NCI-H2081 treated with DMSO at 0.1 percent for 48 hours (cell line): ENCODE measurements at regions not wholly inside any gene's neighbourhood (a gene's known extent, or its start where the extent isn't known, plus 50 kb on each side); places are given as distances from the start of the nearest gene placed in this dataset.
"Not testable (repeated sequence)": the region's sequence is repeated elsewhere in the genome, so short reads cannot be mapped to it uniquely, and the experiment has no call there.

Source experiments
- DNase-seq: peaks from one replicate; lab custom pipeline; 2025; lab: John Stamatoyannopoulos, UW

- no peak for DNase-seq
These were observed 106.7 kb downstream of the FAM174A start for GRCh38 chr5:100641833-100642232.

DNA sequence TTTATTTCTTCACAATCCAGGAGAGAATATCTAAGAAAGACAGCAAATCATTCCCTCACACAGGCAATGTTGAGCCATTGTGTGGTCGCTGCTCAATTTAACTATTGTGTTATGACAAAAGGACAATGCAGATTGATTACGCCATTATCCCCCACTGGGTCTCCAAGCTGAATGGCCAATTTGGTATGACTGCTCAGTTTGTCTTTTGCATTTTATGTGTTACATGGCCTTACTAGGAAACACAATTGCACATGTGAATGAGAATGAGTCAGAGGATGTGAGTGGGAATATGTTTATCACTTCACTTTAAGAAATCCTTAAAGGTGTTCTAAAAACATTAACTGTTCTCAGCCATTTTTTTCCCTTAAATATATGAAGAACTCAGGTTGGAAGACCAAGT, 108.3 kb downstream of the FAM174A start:
- no peak for DNase-seq

GRCh38 chr5:100644185-100644584, 109.0 kb downstream of the FAM174A start:
- no peak for DNase-seq

DNA sequence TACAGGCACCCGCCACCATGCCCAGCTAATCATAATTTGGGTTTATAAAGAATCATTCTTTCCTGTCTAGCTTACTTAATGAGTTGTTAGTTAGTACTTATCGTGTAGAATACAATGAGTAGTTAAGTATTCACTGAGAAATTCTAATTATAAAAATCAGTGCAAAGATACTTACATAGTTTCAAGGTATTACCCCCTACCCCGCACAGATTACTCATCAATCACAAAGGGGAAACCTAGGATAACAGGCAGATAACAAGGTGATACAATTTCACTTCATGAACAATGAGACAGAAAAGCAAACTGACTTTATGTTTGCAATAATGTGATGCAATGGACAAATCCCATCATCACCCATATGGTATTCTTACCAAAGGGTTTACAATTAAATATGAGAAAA, 109.6 kb downstream of the FAM174A start:
- no peak for DNase-seq

DNA sequence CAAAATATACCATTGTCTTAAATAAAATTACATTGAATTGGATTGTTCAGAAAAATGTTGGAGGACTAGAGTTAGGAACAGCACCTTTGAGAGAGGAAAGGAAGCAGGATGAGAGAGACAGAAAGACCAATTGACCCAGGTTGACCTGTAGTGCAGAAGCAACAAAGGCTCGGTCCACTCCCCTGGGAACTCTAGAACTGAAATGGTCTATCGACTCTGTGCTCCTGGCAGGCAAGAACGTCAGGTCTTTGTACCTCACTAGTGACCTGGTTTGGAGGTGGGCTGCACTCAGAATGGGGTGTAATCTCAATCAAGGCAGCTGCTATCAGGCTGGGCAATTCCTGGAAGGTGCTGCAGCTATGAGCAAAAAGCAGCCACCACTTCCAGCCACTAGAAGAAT, 110.8 kb downstream of the FAM174A start:
- DNase-seq: no peak

DNA sequence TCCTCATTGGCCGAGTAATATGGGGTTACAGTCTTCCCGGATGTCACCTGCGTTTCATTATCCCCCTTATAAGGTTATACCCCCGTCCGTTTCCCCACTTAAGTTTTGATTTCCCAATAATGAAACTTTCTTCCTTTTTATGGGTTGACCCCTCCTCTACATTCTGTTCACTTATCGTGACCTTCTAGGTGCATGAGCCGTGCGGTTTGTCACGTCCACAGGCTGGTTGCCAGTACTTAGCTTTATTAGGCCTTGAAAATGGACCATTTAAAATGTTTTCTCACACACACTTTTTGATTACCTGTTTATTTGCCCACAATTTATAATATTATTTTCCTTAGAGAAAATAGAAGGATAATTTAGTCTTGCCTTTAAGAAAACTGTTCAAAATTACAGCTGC, 111.5 kb downstream of the FAM174A start:
- DNase-seq: no peak

DNA sequence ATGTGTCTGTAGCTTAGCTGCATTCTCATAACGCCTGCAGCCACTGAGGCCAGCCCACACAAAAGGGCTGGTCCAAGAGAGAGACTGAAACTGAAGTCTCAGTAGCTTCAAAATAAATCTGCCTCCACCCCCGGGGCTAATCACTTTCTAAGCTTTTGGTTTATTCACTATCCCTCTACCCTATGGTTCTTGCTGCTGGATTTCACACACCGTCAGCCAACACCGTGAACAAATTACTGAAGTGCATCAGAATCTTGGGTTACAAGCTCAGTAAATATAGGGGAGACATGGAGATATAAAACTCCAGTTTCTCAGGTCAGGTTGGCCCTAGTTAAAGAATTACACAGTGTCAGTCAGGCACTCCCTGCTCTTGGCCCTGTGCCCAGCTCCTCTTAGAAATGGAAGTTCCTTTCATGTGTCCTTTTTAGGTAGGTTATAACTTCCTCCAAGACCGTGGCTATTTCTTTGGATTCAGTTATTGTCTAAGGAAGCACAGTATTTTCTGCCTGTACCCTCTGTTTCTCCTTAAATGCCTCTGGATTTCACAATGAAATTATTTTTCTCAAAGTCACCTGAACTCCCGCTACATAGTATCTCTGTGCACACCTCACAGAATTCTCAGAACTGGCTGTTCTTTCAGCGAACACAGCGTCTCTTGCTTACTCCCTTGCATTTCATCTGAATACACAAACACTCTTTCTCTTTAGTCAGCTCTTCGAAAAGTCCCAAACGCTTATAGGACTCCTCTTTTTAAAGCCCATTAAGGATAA, 112.5 kb downstream of the FAM174A start:
- no peak for DNase-seq

DNA sequence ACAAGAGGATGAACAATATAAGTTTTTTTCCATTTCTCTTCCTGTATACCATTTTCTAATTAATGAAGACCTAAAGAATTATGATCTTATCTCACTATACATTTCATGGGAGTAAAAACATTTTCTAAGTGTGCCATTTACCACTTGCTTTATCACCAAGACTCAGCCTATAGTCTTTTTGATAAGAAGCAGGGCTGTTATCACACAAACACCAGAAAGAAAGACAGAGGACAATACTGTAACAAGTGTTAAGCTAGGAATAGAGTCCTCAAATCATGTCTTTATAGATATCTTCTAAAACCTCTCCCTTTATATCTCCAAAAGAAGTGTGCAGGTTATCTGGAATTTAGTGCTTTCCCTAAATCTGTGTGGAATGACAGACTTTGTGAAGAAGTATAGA, 119.7 kb downstream of the FAM174A start:
- DNase-seq: no peak

DNA sequence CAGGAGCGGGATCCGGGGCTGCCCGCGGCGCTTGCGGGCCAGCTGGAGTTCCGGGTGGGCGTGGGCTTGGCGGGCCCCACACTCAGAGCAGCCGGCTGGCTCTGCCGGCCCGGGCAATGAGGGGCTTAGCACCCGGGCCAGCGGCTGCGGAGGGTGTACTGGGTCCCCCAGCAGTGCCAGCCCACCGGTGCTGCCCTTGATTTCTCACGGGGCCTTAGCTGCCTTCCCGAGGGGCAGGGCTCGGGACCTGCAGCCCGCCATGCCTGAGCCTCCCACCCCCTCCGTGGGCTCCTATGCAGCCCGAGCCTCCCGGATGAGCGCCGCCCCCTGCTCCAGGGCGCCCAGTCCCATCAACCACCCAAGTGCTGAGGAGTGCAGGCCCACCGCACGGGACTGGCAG, 121.6 kb downstream of the FAM174A start:
- DNase-seq: not testable (repeated sequence)

DNA sequence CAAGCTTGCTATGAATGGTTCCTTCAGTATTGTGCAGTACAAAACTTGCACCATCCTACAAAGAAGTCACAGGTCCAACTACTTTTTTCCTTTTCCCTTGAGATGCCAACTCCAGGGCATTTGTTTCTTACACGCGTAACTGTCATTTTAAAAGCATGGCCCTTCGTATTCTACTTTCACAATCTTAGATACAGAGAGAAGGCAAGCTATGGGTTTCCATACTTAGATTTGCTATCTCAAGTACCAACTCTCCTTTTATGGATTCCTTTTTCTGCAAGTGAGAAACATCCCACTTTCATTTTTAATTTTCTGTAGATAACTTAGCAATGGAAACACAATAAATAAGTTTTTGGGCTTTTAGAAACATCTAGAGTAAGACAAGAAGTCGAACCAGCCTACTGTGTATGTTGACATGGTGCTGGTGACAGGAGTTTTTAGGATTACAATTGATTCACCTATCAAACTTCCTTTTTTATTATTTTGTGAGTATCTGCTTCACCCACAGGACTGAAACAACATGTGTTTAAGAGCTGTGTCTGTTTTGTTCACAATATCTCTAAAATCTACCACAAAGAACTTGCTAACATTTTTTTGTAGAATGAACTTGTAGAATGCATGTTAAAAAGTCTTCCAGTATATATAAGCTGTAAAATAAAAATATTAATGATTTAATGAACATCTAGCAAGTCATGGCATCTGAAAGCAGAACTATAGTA, 124.1 kb downstream of the FAM174A start:
- DNase-seq: no peak

DNA sequence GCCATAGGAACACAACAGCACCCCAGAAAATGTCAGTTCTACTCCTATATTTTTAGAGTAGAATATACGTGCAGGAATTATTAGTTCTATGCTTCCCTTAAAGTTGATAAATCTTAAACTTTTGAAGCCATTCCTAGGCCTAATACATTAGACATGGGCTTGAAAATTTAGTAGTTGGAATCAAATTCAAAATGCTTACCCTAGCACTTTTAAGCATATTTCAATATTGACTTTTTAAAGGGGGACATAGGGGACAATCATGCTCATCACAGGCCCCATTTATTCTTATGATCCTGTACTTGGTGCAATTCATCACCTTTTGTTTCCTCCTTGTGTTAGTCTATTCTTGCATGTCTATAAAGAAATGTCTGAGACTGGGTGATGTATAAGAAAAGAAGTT, 129.0 kb downstream of the FAM174A start:
- DNase-seq: no peak

DNA sequence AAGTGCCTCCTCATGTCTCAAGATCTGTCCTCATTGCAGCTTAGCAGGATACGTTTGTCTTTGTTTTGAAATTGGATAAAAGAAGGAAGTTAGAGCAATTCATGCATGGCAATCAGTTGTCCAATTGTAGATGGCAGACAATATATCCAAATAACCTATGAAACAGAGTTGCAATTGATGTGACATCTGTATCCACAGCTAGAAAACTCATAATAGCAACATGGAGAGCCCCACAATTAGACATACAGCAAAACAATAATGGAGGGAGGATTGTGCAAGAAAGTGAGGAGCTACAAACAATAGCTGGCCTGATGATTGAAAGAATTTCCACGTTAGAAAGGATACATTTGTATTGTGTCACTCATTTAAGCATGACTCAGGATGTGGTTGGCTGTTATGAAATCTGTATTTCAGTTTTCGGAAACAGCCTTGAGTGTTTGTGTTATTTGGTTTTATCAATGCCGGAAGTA, 132.0 kb downstream of the FAM174A start:
- no peak for DNase-seq

GRCh38 chr5:100668511-100668910, 133.3 kb downstream of the FAM174A start:
- DNase-seq: no peak

DNA sequence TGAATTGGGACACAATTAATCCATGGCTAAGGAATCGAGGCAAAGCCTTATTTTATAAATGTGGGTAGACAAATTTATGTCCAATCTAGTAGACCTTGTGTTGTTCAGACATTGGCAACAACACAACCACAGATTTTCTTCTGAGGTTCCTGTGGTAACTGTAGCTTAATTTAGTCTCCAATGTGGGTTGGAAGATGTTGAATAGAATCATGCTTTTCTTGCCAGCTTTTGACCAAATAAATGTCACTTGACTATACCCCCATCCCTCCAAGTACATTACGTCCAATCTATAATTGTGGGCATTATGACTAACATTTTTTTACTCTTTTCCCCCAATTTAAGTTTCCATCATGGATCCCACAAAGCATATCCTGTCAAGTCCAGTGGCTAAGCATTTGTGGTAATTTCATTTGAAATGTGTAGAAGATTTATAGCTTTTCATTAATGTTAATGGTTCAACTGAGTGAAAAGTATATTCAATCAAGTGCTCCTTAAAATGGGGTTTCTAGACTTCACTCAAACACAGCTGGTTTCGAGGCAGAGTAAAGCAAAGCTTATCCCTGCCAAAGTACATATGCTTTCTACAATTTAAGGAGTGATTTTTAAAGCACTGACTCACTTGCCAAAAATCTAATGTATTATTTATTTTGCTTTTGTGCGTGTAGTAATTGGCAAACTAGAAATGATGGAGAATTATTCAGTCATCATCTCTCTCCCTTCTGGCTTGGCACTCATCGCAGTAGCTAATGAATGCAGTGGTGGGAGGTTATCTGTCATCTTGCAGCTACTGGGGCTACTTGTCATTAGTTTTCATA, 141.8 kb downstream of the FAM174A start:
- peak; percentile 94 for DNase-seq

- DNase-seq: no peak
These were observed 147.5 kb downstream of the FAM174A start for GRCh38 chr5:100682625-100683024.

- DNase-seq: no peak
These were observed 148.7 kb downstream of the FAM174A start for GRCh38 chr5:100683881-100684280.

DNA sequence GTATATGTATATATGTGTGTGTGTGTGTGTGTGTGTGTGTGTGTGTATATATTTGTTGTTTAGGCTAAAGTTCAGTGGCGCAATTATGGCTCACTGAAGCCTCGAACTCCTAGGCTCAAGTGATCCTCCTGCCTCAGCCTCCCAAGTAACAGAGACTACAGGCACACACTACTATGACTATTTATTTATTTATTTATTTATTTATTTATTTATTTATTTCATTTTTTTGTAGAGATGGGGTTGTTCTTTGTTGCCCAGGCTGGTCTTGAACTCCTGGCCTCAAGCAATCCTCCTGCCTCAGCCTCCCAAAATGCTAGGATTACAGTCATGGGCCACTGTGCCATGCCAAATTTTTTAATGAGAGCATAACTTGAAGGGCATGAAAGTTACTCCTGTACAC, 149.9 kb downstream of the FAM174A start:
- not testable (repeated sequence) for DNase-seq

GRCh38 chr5:100688834-100689233, 153.7 kb downstream of the FAM174A start:
- not testable (repeated sequence) for DNase-seq

- no peak for DNase-seq
These were observed 154.9 kb downstream of the FAM174A start for GRCh38 chr5:100690036-100690560.

GRCh38 chr5:100691085-100691484, 155.9 kb downstream of the FAM174A start:
- DNase-seq: no peak

GRCh38 chr5:100691548-100691947, 156.4 kb downstream of the FAM174A start:
- DNase-seq: no peak

DNA sequence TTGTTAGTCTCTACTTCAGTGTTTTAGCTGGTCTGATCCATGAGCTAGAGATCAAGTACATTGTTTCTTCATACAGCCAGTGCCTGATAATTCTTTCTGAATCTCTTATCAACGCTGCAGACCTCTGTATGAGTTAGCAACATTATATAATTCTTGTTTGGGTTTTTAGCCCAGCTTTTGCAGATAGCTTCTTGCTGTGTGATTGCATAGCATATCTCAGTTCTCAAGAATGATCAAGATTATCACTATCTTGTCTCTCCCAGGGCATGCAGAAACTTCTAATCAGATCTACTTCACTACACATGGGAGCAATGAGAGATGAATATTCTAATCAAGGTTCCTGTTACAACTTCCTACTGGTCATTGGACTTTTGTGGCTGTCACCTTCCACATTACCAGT, 158.3 kb downstream of the FAM174A start:
- DNase-seq: no peak
